ENCODE measurements at regions not wholly inside any gene's neighbourhood (a gene's known extent, or its start where the extent isn't known, plus 50 kb on each side); places are given as distances from the start of the nearest gene placed in this dataset.
"Not testable (repeated sequence)": the region's sequence is repeated elsewhere in the genome, so short reads cannot be mapped to it uniquely, and the experiment has no call there.

- no peak for DNase-seq
These were observed 450.1 kb downstream of the GJA1 start for GRCh38 chr6:121885399-121886152.

GRCh38 chr6:121886223-121886830 is 450.9 kb downstream of the GJA1 start:
- DNase-seq = no peak

GRCh38 chr6:121887724-121888123 is 452.3 kb downstream of the GJA1 start:
- no peak for DNase-seq

- DNase-seq = no peak
These were observed 455.0 kb downstream of the GJA1 start for GRCh38 chr6:121890307-121890910.

GRCh38 chr6:121895731-121896130 is 460.3 kb downstream of the GJA1 start:
- not testable (repeated sequence) for DNase-seq

- DNase-seq = no peak
These were observed 460.9 kb downstream of the GJA1 start for GRCh38 chr6:121896363-121896762.

- DNase-seq = no peak
These were observed 461.3 kb downstream of the GJA1 start for GRCh38 chr6:121896771-121897170.

GRCh38 chr6:121897337-121897760 is 461.9 kb downstream of the GJA1 start:
- no peak for DNase-seq

- DNase-seq = no peak
These were observed 466.0 kb downstream of the GJA1 start for GRCh38 chr6:121901432-121901831.

GRCh38 chr6:121904559-121904958 is 469.1 kb downstream of the GJA1 start:
- DNase-seq = no peak

- DNase-seq = no peak
These were observed 477.5 kb downstream of the GJA1 start for GRCh38 chr6:121912905-121913304.

- DNase-seq = no peak
These were observed 481.9 kb downstream of the GJA1 start for GRCh38 chr6:121917263-121917829.

GRCh38 chr6:121917834-121918559 is 481.5 kb upstream of the HSF2 start:
- DNase-seq = no peak

GRCh38 chr6:121920616-121921015 is 478.8 kb upstream of the HSF2 start:
- DNase-seq = no peak

- no peak for DNase-seq
These were observed 474.4 kb upstream of the HSF2 start for GRCh38 chr6:121925024-121925423.

- no peak for DNase-seq
These were observed 473.8 kb upstream of the HSF2 start for GRCh38 chr6:121925534-121926255.

- no peak for DNase-seq
These were observed 470.2 kb upstream of the HSF2 start for GRCh38 chr6:121929301-121929700.

GRCh38 chr6:121932076-121932991 is 467.1 kb upstream of the HSF2 start:
- no peak for DNase-seq

GRCh38 chr6:121934451-121934850 is 465.0 kb upstream of the HSF2 start:
- DNase-seq = no peak

GRCh38 chr6:121940728-121941127 is 458.7 kb upstream of the HSF2 start:
- DNase-seq = no peak

GRCh38 chr6:121944354-121944753 is 455.1 kb upstream of the HSF2 start:
- DNase-seq = no peak
